Activated T-helper 17 cell treated with anti-CD3 and anti-CD28 coated beads, Interleukin-2, amount 50 U/mL, for 72 hours (primary cell): ENCODE measurements at regions not wholly inside any gene's neighbourhood (a gene's known extent, or its start where the extent isn't known, plus 50 kb on each side); places are given as distances from the start of the nearest gene placed in this dataset.
"Not testable (repeated sequence)": the region's sequence is repeated elsewhere in the genome, so short reads cannot be mapped to it uniquely, and the experiment has no call there.

Experiments
- ATAC-seq: fragments of 150-1000 bp; cut with Tn5 transposase; replicated peaks from 2 replicates; pipeline ENCODE4 v1.10.0; 2021; ENCODE audit warnings: mild to moderate bottlenecking, moderate library complexity
- H3K27ac Mint-ChIP-seq: one replicate; pipeline ENCODE4 v1.8.0; 2022; ENCODE audit warnings: mixed read lengths
- H3K27me3 Mint-ChIP-seq: one replicate; pipeline ENCODE4 v1.8.0; 2022; ENCODE audit warnings: mixed read lengths
- H3K36me3 Mint-ChIP-seq: one replicate; pipeline ENCODE4 v1.8.0; 2022; ENCODE audit warnings: low read depth, mild to moderate bottlenecking, mixed read lengths
- H3K4me1 Mint-ChIP-seq: one replicate; pipeline ENCODE4 v1.8.0; 2022; ENCODE audit warnings: mixed read lengths
- H3K4me3 Mint-ChIP-seq: one replicate; pipeline ENCODE4 v1.8.0; 2022; ENCODE audit warnings: mild to moderate bottlenecking, mixed read lengths
- H3K9me3 Mint-ChIP-seq: one replicate; pipeline ENCODE4 v1.8.0; 2022; ENCODE audit warnings: mixed read lengths

DNA sequence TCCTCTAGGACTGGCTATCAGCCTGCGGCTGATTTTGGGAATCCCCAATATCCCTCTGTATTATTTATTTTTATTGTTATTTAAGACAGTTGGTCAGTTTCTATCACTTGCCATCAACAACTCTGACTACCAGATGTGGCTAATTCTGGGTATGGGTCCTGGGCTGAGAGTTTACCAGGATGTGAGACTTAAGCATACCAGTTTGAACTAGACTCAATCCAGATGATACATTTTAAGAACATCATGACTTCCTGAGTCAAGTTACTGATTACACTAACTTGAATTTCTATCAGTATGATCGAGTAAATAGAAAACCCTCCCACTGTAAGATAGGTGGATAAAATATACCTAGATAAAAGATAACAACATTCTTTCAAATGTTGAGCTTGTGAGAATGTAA lies 634.0 kb downstream of the MAT2B start:
- Mint-ChIP-seq H3K36me3 (no peaks in the 10 kb centered on the region), H3K27ac (no peak overlapping the region), H3K9me3 (no peaks in the 10 kb centered on the region), H3K4me3 (no peak overlapping the region), H3K4me1 (no peaks in the 10 kb centered on the region), H3K27me3 (no peaks in the 10 kb centered on the region)
- ATAC-seq: no peak

DNA sequence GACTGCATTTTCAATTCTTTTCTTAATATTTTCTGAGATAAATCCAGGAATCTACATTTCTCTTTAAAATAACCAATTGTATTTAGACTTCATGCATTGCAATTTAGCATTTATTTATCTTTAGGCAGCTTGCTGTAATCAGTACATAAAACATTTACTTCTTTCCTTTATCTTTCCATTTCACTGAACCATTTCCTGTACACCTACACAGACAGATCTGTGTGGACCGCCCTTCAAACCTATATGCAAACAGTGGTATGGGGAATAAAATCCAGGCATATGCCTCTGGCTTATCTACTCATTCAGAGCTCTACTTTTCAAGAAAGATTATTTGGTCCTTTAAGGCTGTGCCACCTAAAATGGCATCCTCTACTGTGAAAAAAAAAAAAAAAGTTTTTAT lies 640.0 kb downstream of the MAT2B start:
- no peaks in the 10 kb centered on the region for H3K36me3 Mint-ChIP-seq
- H3K27me3 Mint-ChIP-seq: no peaks in the 10 kb centered on the region
- ATAC-seq: no peak
- H3K4me3 Mint-ChIP-seq: no peak overlapping the region
- H3K9me3 Mint-ChIP-seq: peaks cover 4% of the 10 kb centered on the region
- H3K27ac Mint-ChIP-seq: no peak overlapping the region
- no peaks in the 10 kb centered on the region for H3K4me1 Mint-ChIP-seq

DNA sequence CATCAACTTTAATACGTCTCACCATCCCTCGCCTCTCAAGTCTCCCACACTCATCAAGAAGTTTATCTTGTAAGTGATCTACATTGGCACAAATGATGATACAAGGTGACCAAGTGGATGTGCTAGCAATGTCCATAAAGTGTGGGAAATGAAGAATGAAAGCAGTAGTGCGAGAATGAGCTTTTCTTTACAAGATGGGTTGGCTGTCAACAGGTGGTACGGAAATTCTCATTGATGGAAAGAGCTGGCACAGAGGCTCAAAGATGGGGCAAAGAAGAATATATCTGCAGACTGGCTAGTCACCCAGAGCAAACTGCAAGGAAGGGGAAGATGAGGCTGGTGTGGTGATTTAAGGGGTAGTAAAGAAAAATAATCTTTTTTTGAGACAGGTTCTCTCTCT lies 640.8 kb downstream of the MAT2B start:
- Mint-ChIP-seq H3K27ac (no peak overlapping the region), H3K9me3 (peaks cover 6% of the 10 kb centered on the region), H3K4me3 (no peak overlapping the region), H3K4me1 (no peaks in the 10 kb centered on the region), H3K27me3 (no peaks in the 10 kb centered on the region), H3K36me3 (no peaks in the 10 kb centered on the region)
- ATAC-seq: no peak

DNA sequence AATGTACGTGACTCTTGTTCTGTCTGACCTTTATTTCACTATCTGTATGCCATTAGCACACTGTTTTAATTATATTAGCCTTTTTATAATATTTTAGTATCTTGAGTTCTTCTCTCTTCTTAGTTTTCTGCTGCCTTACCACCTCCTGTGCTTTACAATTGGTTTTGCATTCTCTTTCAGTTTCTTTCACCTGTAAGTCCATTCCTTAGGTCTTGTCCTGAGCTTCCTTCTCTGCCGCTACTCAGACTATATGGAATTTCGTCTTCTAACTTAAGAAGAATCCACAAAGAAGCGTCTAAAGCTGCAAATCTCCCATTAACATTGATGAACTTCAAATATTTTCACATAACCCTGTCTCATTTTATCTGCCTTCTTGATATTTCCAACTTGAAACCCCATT lies 642.9 kb downstream of the MAT2B start:
- no peaks in the 10 kb centered on the region for H3K4me1 Mint-ChIP-seq
- no peak for ATAC-seq
- H3K27me3 Mint-ChIP-seq: no peaks in the 10 kb centered on the region
- no peaks in the 10 kb centered on the region for H3K36me3 Mint-ChIP-seq
- no peak overlapping the region for H3K4me3 Mint-ChIP-seq
- H3K27ac Mint-ChIP-seq: no peak overlapping the region
- peaks cover 6% of the 10 kb centered on the region for H3K9me3 Mint-ChIP-seq

DNA sequence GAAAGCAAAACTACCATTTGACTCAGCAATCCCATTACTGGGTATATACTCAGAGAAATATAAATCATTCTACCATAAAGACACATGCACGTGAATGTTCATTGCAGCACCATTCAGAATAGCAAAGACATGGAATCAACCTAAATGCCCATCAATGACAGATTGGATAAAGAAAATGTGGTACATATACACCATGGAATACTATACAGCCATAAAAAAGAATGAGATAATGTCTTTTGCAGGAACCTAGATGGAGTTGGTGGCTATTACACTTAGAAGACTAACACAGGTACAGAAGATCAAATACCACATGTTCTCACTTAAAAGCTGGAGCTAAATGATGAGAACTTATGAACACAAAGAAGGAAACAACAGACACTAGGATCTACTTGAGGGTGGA lies 647.1 kb downstream of the MAT2B start:
- H3K4me3 Mint-ChIP-seq, ATAC-seq, H3K27ac Mint-ChIP-seq, H3K4me1 Mint-ChIP-seq, H3K9me3 Mint-ChIP-seq, H3K36me3 Mint-ChIP-seq, H3K27me3 Mint-ChIP-seq: not testable (repeated sequence)

DNA sequence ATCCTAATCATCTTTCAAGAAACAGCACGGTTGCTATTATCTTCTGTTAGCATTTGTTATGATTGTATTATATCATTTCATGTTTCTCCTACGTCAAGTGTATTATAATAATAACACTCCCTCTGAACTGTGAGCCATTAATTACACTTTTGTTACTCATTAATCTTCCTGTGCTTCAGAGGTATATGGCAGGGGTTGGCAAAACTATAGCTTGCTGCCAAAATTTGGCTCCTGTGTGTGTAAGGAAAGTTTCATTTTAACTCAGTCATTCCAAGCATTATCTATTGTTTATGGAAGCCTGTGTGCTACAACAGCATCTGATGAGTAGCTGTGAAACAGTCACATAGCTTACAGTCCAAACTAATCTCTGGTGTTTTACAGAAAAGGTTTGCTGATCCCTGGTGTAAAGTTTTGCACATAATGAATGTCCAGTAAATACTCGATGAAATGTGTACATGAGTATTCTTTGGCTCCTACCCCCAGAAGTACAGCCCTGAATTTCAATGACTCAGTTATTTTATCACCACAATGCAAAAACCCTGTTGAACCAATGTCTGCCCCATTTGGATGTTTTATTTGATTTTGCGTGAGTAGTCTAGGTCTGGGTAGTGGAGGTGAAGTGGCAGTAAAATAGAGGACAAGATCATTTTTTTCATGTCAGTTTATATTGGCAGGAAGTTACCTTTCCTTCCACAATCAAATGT lies 648.2 kb downstream of the MAT2B start:
- Mint-ChIP-seq H3K9me3 (peaks cover 7% of the 10 kb centered on the region), H3K27ac (no peak overlapping the region), H3K4me1 (no peaks in the 10 kb centered on the region), H3K4me3 (no peak overlapping the region), H3K36me3 (no peaks in the 10 kb centered on the region), H3K27me3 (no peaks in the 10 kb centered on the region)
- ATAC-seq: no peak

DNA sequence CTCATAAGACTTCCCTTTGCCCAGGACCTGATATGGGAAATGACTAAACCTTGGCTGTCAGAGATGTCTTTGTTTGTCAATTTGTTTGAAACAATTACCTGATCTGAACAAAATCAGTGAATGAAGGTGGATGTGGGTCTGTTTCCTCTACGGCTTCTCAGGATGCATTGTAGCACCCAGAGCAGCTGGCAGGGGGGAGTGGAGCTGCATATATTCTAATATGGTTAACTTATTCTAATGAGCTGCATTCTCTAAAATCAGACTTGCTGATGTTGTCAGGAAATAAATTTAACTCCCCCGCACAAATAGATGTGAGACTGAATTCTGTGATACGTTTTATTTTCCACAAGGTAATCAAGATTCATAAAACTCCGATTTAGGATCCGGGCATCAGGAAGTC lies 665.4 kb downstream of the MAT2B start:
- no peaks in the 10 kb centered on the region for H3K36me3 Mint-ChIP-seq
- no peak overlapping the region for H3K27ac Mint-ChIP-seq
- no peak overlapping the region for H3K4me3 Mint-ChIP-seq
- no peaks in the 10 kb centered on the region for H3K4me1 Mint-ChIP-seq
- H3K9me3 Mint-ChIP-seq: peaks cover 3% of the 10 kb centered on the region
- ATAC-seq: no peak
- no peaks in the 10 kb centered on the region for H3K27me3 Mint-ChIP-seq

DNA sequence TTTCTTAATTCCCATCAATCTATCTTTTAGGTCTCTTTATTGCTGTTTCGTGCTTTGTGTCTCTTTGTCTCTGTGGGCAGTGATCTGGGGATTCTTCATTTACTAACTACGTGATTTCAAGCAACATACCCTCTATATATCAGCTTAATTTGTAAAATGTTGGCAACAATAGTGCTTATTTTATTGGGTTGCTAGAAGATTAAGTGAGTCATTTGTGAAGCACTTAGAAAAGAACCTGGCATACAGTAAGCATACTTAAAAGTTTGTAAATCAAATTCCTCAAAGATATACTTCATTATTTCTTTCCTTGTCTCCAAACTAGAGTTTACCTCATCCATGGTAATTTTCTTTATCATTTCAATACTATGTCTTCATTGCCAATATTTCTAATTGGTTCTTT lies 669.7 kb downstream of the MAT2B start:
- Mint-ChIP-seq H3K4me3 (no peak overlapping the region), H3K27ac (no peak overlapping the region), H3K9me3 (peaks cover 3% of the 10 kb centered on the region)

DNA sequence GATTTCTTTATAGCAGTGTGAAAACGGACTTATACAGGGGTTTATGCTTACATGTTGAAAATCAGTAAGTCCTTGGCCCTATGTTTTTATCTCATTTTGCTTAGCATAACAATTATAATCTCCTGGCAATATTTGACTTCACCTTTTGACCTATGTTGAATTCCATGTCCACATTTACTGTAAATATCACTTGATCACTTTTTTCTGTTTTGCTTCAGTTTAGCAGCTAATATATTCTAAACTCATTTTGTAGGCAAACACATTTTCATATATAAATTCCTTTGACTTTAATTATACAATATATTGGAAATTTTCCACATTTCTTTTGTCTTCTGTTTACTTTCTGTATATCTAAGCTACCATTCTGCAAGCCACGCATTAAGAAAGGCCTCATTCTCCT lies 674.0 kb downstream of the MAT2B start:
- H3K27ac Mint-ChIP-seq: no peak overlapping the region
- H3K36me3 Mint-ChIP-seq: no peaks in the 10 kb centered on the region
- H3K4me1 Mint-ChIP-seq: no peaks in the 10 kb centered on the region
- no peaks in the 10 kb centered on the region for H3K27me3 Mint-ChIP-seq
- no peak for ATAC-seq
- H3K4me3 Mint-ChIP-seq: no peak overlapping the region
- no peaks in the 10 kb centered on the region for H3K9me3 Mint-ChIP-seq

More for the DNA sequence above, 669.7 kb downstream of the MAT2B start:
- ATAC-seq: no peak
- Mint-ChIP-seq H3K4me1 (no peaks in the 10 kb centered on the region), H3K36me3 (no peaks in the 10 kb centered on the region), H3K27me3 (no peaks in the 10 kb centered on the region)

DNA sequence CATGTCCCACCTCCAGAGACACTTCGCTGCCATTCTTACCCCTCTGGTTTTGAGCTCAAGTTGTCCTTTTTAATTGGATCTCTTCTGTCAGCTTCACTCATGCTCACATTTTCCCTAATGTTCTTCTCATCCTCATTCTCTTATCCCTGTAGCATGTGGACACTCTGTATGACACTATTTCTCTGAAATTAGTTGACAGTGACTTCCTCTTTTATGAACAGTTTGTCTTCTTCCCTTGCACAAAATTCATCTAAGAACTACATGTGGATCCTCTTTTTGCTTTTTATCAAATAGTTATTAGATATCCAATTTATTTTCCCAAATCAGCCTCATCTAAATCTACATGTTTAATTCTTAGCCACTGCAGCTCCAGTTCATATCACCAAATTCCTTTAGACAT lies 676.2 kb downstream of the MAT2B start:
- no peaks in the 10 kb centered on the region for H3K27me3 Mint-ChIP-seq
- H3K9me3 Mint-ChIP-seq: no peaks in the 10 kb centered on the region
- no peak overlapping the region for H3K4me3 Mint-ChIP-seq
- H3K4me1 Mint-ChIP-seq: no peaks in the 10 kb centered on the region
- no peaks in the 10 kb centered on the region for H3K36me3 Mint-ChIP-seq
- no peak for ATAC-seq
- no peak overlapping the region for H3K27ac Mint-ChIP-seq

DNA sequence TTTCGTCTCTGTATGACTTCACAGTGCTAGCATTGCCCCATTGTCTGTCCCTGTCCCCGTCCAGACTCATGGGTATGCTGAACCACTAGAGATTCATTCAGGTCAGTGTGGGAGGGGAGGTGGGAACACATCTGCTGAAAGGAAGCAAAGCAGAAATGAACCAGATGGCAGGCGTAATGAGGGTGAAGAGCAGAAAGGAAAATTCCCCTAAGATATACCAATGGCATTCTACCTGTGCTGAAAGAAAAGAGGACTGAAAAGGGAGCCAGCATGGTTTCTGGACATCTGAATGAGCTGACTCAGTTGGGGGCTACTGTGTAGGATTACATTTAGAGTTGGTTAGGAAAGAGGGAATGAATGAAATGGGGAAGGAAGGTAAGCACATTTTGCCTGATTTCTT lies 678.7 kb downstream of the MAT2B start:
- no peaks in the 10 kb centered on the region for H3K36me3 Mint-ChIP-seq
- no peak for ATAC-seq
- H3K9me3 Mint-ChIP-seq: no peaks in the 10 kb centered on the region
- no peaks in the 10 kb centered on the region for H3K4me1 Mint-ChIP-seq
- no peak overlapping the region for H3K4me3 Mint-ChIP-seq
- no peaks in the 10 kb centered on the region for H3K27me3 Mint-ChIP-seq
- no peak overlapping the region for H3K27ac Mint-ChIP-seq

DNA sequence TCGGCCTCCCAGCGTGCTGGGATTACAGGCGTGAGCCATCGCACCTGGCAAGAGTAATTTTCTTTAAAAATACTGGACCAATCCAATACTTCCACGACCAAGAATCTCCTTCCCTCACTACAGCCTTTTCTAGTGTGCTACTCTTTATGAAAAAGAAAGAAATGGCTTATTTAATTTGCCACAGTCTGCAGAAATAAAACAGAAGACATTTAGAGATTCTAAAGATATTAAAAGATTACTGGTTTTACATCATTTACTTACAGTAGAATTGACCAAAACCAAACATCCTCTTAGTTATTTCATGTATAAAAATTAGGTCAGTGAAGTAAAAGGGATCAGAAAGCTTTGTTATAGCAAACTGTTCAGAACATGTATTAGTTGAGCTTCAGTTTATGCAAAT lies 679.6 kb downstream of the MAT2B start:
- Mint-ChIP-seq H3K27me3 (no peaks in the 10 kb centered on the region), H3K4me3 (no peak overlapping the region), H3K27ac (no peak overlapping the region), H3K9me3 (peaks cover 3% of the 10 kb centered on the region), H3K4me1 (no peaks in the 10 kb centered on the region), H3K36me3 (no peaks in the 10 kb centered on the region)
- ATAC-seq: no peak

DNA sequence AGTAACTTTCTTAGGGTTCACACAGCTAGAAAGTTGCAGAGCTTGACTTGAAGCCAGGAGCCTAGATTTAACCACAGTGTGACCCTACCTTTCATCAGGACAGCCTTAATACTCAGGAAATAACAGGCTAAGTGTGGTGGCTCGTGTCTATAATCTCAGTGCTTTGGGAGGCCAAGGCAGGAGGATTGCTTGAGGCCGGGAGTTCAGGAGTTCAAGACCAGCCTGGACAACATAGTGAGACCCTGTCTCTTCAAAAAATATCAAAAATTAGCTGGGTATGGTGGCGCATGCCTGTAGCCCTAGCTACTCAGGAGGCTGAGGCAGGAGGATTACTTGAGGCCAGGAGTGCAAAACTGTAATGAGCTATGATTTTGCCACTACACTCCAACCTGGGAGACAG lies 681.1 kb downstream of the MAT2B start:
- no peak overlapping the region for H3K4me3 Mint-ChIP-seq
- no peak for ATAC-seq
- no peaks in the 10 kb centered on the region for H3K4me1 Mint-ChIP-seq
- H3K9me3 Mint-ChIP-seq: peaks cover 4% of the 10 kb centered on the region
- H3K27me3 Mint-ChIP-seq: no peaks in the 10 kb centered on the region
- no peak overlapping the region for H3K27ac Mint-ChIP-seq
- no peaks in the 10 kb centered on the region for H3K36me3 Mint-ChIP-seq

DNA sequence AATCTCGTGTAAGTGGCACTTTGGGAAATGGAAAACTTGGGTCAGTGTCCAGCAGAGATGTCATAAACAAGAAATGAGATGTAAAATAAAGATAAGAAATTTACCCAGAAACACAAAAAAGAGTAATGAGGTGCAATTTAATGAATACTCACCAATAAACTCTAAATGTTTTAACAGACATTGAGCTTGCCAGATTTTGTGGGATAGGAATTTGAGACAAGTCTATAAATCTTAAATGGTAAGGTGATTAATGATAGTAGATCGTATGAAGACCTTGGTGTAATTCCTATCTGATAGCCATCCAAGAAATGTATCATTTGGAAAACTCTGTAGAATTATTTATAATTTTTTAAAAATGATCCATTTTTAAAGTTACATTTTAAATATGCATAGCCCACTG lies 682.4 kb downstream of the MAT2B start:
- no peak overlapping the region for H3K27ac Mint-ChIP-seq
- H3K4me1 Mint-ChIP-seq: no peaks in the 10 kb centered on the region
- no peaks in the 10 kb centered on the region for H3K36me3 Mint-ChIP-seq
- no peak overlapping the region for H3K4me3 Mint-ChIP-seq
- no peak for ATAC-seq
- peaks cover 4% of the 10 kb centered on the region for H3K9me3 Mint-ChIP-seq
- no peaks in the 10 kb centered on the region for H3K27me3 Mint-ChIP-seq

DNA sequence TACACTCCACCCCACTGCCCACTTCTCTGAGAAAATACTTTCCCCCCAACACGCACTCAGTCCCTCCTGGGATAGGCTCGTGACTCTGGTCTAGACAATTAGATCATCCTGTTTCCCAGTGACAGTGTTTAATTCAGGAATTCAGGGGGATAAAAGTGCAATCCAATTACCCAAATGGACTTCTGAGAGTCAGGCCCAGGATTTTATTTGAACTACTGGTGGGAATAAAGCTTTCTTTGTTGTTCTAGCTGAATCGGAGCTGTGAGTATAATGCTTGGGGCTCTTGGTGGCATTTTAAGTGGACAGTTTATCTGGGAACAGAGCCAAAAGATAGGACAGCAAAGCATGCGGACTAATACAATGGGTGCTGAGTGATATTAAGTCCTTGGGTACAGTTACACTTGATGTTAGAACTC lies 683.3 kb downstream of the MAT2B start:
- Mint-ChIP-seq H3K36me3 (no peaks in the 10 kb centered on the region), H3K27ac (no peak overlapping the region), H3K9me3 (peaks cover 6% of the 10 kb centered on the region), H3K27me3 (no peaks in the 10 kb centered on the region), H3K4me3 (no peak overlapping the region), H3K4me1 (no peaks in the 10 kb centered on the region)
- ATAC-seq: no peak

DNA sequence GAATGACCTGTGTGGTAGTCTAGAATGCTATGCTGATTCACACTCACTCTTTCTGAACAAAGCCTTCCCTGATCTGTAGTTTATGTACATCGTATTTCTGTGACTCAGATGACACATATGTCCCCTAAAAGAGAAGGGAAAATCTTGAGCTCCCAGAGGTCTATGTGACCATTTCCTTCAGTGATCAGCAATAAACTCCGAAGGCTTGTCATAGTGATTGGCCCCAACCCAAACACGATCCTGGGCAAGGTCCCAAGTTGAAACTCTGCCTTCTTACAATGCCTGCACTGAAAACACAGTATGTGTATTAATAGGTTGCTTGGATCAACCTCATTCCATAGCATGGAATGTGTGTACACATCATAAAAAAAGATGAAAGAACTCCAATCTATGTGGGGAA lies 685.8 kb downstream of the MAT2B start:
- Mint-ChIP-seq H3K27me3 (no peaks in the 10 kb centered on the region), H3K9me3 (peaks cover 13% of the 10 kb centered on the region)
- ATAC-seq: no peak

More for the DNA sequence above, 685.8 kb downstream of the MAT2B start:
- Mint-ChIP-seq H3K4me3 (no peak overlapping the region), H3K4me1 (no peaks in the 10 kb centered on the region), H3K36me3 (no peaks in the 10 kb centered on the region), H3K27ac (no peak overlapping the region)
